ENCODE measurements at regions not wholly inside any gene's neighbourhood (a gene's known extent, or its start where the extent isn't known, plus 50 kb on each side); places are given as distances from the start of the nearest gene placed in this dataset.

DNA sequence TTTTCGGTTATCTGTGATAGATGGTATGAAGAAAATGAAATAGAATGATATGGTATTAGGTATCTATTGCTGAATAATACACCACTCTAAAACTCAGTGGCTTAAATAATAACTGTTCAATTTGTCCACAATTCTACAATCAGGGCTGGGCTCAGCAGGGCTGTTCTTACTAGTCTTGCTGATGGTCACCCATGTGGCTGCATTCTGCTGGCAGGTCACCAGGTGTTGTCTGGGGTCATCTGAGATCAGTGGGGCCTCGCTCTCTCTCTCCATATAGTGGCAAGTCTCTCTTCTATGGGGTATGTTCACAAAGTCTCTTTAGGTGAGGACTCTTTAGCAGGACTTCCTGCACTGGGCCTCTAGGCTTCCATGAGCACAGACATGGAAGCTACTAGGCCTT lies 130.4 kb upstream of the SORCS3 start:
- Histone ChIP-seq H3K27me3 (ENCODE audit: control insufficient read depth in 4 of 4, insufficient read depth in 4 of 4, low read length in 3 of 4) (peaks cover 0 to 4% (median 2%) of the 10 kb centered on the region in 4 donors), H3K4me1 (ENCODE audit: control insufficient read depth in 4 of 4, insufficient read depth in 4 of 4, low read length in 3 of 4) (no peaks in the 10 kb centered on the region), H3K4me3 (ENCODE audit: low read depth in 1 of 3, low read length in 3 of 3) (no peak overlapping the region), H3K27ac (ENCODE audit: low read depth in 1 of 2, low read length in 2 of 2) (no peak overlapping the region), H3K9me3 (ENCODE audit: control insufficient read depth in 4 of 4, low read length in 3 of 4) (no peaks in the 10 kb centered on the region), H3K9ac (ENCODE audit: low read depth in 1 of 2, low read length in 2 of 2) (no peak overlapping the region), H3K36me3 (ENCODE audit: control insufficient read depth in 4 of 4, insufficient read depth in 3 of 4, low read depth in 1 of 4, low read length in 3 of 4) (no peaks in the 10 kb centered on the region)
- TF ChIP-seq RAD21 (IDR thresholded peaks at IDR 0.05) (no peak), YY1 (IDR thresholded peaks at IDR 0.05) (no peak), HNF4G (IDR thresholded peaks at IDR 0.05) (no peak)
- TF ChIP-seq, protein P1, sequence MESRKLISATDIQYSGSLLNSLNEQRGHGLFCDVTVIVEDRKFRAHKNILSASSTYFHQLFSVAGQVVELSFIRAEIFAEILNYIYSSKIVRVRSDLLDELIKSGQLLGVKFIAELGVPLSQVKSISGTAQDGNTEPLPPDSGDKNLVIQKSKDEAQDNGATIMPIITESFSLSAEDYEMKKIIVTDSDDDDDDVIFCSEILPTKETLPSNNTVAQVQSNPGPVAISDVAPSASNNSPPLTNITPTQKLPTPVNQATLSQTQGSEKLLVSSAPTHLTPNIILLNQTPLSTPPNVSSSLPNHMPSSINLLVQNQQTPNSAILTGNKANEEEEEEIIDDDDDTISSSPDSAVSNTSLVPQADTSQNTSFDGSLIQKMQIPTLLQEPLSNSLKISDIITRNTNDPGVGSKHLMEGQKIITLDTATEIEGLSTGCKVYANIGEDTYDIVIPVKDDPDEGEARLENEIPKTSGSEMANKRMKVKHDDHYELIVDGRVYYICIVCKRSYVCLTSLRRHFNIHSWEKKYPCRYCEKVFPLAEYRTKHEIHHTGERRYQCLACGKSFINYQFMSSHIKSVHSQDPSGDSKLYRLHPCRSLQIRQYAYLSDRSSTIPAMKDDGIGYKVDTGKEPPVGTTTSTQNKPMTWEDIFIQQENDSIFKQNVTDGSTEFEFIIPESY (IDR thresholded peaks at IDR 0.05), result no peak
- TF ChIP-seq, protein P2, sequence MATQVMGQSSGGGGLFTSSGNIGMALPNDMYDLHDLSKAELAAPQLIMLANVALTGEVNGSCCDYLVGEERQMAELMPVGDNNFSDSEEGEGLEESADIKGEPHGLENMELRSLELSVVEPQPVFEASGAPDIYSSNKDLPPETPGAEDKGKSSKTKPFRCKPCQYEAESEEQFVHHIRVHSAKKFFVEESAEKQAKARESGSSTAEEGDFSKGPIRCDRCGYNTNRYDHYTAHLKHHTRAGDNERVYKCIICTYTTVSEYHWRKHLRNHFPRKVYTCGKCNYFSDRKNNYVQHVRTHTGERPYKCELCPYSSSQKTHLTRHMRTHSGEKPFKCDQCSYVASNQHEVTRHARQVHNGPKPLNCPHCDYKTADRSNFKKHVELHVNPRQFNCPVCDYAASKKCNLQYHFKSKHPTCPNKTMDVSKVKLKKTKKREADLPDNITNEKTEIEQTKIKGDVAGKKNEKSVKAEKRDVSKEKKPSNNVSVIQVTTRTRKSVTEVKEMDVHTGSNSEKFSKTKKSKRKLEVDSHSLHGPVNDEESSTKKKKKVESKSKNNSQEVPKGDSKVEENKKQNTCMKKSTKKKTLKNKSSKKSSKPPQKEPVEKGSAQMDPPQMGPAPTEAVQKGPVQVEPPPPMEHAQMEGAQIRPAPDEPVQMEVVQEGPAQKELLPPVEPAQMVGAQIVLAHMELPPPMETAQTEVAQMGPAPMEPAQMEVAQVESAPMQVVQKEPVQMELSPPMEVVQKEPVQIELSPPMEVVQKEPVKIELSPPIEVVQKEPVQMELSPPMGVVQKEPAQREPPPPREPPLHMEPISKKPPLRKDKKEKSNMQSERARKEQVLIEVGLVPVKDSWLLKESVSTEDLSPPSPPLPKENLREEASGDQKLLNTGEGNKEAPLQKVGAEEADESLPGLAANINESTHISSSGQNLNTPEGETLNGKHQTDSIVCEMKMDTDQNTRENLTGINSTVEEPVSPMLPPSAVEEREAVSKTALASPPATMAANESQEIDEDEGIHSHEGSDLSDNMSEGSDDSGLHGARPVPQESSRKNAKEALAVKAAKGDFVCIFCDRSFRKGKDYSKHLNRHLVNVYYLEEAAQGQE (IDR thresholded peaks at IDR 0.05), result no peak
- whole genome bisulfite sequencing, result 48% methylated on average over 2 of the region's 2 CpGs
- no peak for DNase-seq (ENCODE audit: low spot score)

DNA sequence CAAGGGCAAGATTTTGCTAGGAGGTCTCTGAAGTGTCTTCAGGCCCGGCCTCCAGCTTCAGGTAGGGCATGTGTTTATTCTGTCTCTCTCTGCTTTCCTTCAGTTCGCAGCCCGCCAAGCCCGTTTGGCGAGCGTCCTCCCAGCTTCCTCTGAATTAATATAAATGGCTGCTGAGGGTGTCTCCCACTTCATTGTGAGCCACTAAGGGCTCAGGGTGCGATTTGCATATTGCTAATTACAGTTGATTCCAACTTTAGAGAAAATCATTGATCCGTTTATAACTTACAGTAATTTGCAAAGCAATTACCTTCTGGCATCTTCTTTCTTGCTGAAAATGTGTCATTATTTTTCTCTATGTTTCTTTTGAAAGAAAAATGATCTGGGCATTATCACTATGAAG lies 128.3 kb upstream of the SORCS3 start:
- Histone ChIP-seq H3K9me3 (ENCODE audit: control insufficient read depth in 4 of 4, low read length in 3 of 4) (no peaks in the 10 kb centered on the region), H3K36me3 (ENCODE audit: control insufficient read depth in 4 of 4, insufficient read depth in 3 of 4, low read depth in 1 of 4, low read length in 3 of 4) (no peaks in the 10 kb centered on the region), H3K4me3 (ENCODE audit: low read depth in 1 of 3, low read length in 3 of 3) (no peak overlapping the region), H3K9ac (ENCODE audit: low read depth in 1 of 2, low read length in 2 of 2) (no peak overlapping the region), H3K4me1 (ENCODE audit: control insufficient read depth in 4 of 4, insufficient read depth in 4 of 4, low read length in 3 of 4) (no peaks in the 10 kb centered on the region), H3K27me3 (ENCODE audit: control insufficient read depth in 4 of 4, insufficient read depth in 4 of 4, low read length in 3 of 4) (peaks cover 0 to 4% (median 0%) of the 10 kb centered on the region in 4 donors), H3K27ac (ENCODE audit: low read depth in 1 of 2, low read length in 2 of 2) (no peak overlapping the region)
- TF ChIP-seq YY1 (IDR thresholded peaks at IDR 0.05) (no peak), HNF4G (IDR thresholded peaks at IDR 0.05) (no peak), SP1 (IDR thresholded peaks at IDR 0.05) (no peak), HNF4A (conservative IDR thresholded peaks at IDR 0.05) (no peak), EGR1 (IDR thresholded peaks at IDR 0.05; ENCODE audit: low read depth in 2 of 2) (no peak)
- TF ChIP-seq, protein P3, sequence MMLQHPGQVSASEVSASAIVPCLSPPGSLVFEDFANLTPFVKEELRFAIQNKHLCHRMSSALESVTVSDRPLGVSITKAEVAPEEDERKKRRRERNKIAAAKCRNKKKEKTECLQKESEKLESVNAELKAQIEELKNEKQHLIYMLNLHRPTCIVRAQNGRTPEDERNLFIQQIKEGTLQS (IDR thresholded peaks at IDR 0.05), result no peak
- TF ChIP-seq, protein P1 (IDR thresholded peaks at IDR 0.05), result no peak
- TF ChIP-seq, protein P4, sequence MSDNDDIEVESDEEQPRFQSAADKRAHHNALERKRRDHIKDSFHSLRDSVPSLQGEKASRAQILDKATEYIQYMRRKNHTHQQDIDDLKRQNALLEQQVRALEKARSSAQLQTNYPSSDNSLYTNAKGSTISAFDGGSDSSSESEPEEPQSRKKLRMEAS (IDR thresholded peaks at IDR 0.05), result no peak
- DNase-seq (ENCODE audit: low spot score), result no peak
- WGBS, result 62% methylated on average over 8 of the region's 8 CpGs

Data from liver (tissue), 7 donors.